Gastroesophageal sphincter (tissue), 4 donors: ENCODE measurements at regions not wholly inside any gene's neighbourhood (a gene's known extent, or its start where the extent isn't known, plus 50 kb on each side); places are given as distances from the start of the nearest gene placed in this dataset.

ENCODE experiments used
- ATAC-seq: fragments of 150-250 bp; one replicate; pipeline ENCODE4 v1.9.1; 2016; ENCODE audit warnings: mild to moderate bottlenecking, moderate library complexity
- H3K27ac ChIP-seq, 4 donors: fragments of 200-600 bp; sonication (generic) in 3 of 4; 1 replicate in 3 of 4; 2 replicates in 1 of 4; pipeline ENCODE4 v1.5.1; 2016 to 2019
- H3K27me3 ChIP-seq: fragments of 200-600 bp; sonication (generic); one replicate; pipeline ENCODE4 v1.5.1; 2019
- H3K36me3 ChIP-seq, 2 donors: fragments of 200-600 bp; sonication (generic); one replicate each; pipeline ENCODE4 v1.5.1; 2019; ENCODE audit warnings: control low read depth in 1 of 2
- H3K4me1 ChIP-seq, 3 donors: fragments of 200-600 bp; sonication (generic); 1 replicate in 2 of 3; 2 replicates in 1 of 3; pipeline ENCODE4 v1.5.1; 2016 to 2019; ENCODE audit warnings: control low read depth in 2 of 3
- H3K4me3 ChIP-seq, 2 donors: fragments of 200-600 bp; sonication (generic); one replicate each; pipeline ENCODE4 v1.5.1; 2019; ENCODE audit warnings: mild to moderate bottlenecking in 1 of 2, moderate library complexity in 1 of 2
- H3K9me3 ChIP-seq, 3 donors: fragments of 200-600 bp; sonication (generic); one replicate each; pipeline ENCODE4 v1.5.1; 2017 to 2019; ENCODE audit warnings: control low read depth in 2 of 3
- EP300 ChIP-seq: sonication (generic); formaldehyde crosslinking; IDR thresholded peaks from one replicate; pipeline ENCODE4 v1.6.1; 2017; ENCODE audit warnings: antibody characterized with exemption, mild to moderate bottlenecking
- POLR2A ChIP-seq, 2 donors: fragments of 450-650 bp; IDR thresholded peaks; one replicate each; pipeline ENCODE4 v1.6.1; 2017; ENCODE audit warnings: antibody characterized with exemption in 2 of 2, mild to moderate bottlenecking in 2 of 2, moderate library complexity in 1 of 2
- POLR2AphosphoS5 ChIP-seq: sonication (generic); formaldehyde crosslinking; IDR thresholded peaks from one replicate; pipeline ENCODE4 v1.6.1; 2017; ENCODE audit warnings: antibody characterized with exemption
- WGBS, 2 donors: methylation state at CpG; one replicate each; pipeline ENCODE4 v1.1.5; 2018; ENCODE audit warnings: low coverage in 1 of 2; 5-methylcytosine and 5-hydroxymethylcytosine counted together
- TF ChIP-seq, protein P1 (sequence below), 4 experiments: fragments of 200-600 bp in 2 of 4; fragments of 450-650 bp in 2 of 4; sonication (generic) in 1 of 4; IDR thresholded peaks; one replicate each; pipeline ENCODE4 v1.5.1; 2017 to 2019; ENCODE audit warnings: antibody characterized with exemption in 4 of 4, mild to moderate bottlenecking in 2 of 4, moderate library complexity in 2 of 4

DNA sequence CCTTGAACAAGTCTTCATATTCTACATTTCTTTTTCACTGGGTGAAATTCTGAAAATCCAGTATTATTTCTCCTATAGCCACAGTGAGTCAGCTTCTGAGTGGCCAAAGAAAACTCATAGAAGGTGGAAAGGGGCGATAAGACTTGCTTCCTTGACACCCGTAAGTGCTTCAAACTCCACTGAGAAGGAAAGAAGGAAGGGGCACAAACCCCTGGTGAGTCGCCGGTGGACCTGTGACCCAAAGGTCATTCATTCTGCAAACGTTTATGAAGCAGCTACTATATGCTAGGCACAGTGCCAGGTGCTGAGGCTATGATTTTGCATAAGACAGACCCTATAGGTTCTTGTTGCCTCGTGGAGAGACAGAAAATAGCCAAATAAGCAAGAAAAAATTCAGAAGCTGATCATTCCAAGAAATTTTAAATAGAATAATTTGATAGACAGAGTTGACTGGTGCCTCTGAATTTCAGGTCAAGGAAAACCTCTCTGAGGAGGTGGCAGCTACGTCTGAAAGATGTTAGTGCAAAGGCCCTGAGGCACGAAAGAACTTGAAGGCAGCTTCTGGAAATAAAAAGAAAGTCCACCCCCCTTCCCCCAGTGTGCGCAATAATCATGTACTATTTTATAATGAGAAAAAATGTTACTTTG, 118.2 kb downstream of the CD24 start:
- ATAC-seq: no peak

GRCh38 chr6:106855117-106855516, 119.4 kb downstream of the CD24 start:
- 57 to 77% methylated on average over 3 to 4 of the region's 4 CpGs for WGBS, 2 donors
- TF ChIP-seq POLR2AphosphoS5 (no peak), POLR2A (IDR thresholded peaks at IDR 0.05) (no peak), EP300 (no peak)
- TF ChIP-seq, protein P1, sequence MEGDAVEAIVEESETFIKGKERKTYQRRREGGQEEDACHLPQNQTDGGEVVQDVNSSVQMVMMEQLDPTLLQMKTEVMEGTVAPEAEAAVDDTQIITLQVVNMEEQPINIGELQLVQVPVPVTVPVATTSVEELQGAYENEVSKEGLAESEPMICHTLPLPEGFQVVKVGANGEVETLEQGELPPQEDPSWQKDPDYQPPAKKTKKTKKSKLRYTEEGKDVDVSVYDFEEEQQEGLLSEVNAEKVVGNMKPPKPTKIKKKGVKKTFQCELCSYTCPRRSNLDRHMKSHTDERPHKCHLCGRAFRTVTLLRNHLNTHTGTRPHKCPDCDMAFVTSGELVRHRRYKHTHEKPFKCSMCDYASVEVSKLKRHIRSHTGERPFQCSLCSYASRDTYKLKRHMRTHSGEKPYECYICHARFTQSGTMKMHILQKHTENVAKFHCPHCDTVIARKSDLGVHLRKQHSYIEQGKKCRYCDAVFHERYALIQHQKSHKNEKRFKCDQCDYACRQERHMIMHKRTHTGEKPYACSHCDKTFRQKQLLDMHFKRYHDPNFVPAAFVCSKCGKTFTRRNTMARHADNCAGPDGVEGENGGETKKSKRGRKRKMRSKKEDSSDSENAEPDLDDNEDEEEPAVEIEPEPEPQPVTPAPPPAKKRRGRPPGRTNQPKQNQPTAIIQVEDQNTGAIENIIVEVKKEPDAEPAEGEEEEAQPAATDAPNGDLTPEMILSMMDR (IDR thresholded peaks at IDR 0.05): no peak
- no peak overlapping the region for H3K4me3 ChIP-seq
- H3K27ac ChIP-seq: no peak overlapping the region
- no peaks in the 10 kb centered on the region for H3K27me3 ChIP-seq
- H3K4me1 ChIP-seq: no peaks in the 10 kb centered on the region
- ATAC-seq: no peak
- no peaks in the 10 kb centered on the region for H3K36me3 ChIP-seq
- H3K9me3 ChIP-seq: no peaks in the 10 kb centered on the region

More for the DNA sequence above, 118.2 kb downstream of the CD24 start:
- Histone ChIP-seq H3K27me3 (no peaks in the 10 kb centered on the region), H3K4me3 (no peak overlapping the region), H3K27ac (no peak overlapping the region), H3K9me3 (no peaks in the 10 kb centered on the region), H3K36me3 (no peaks in the 10 kb centered on the region), H3K4me1 (no peaks in the 10 kb centered on the region)
- TF ChIP-seq, protein P1 (IDR thresholded peaks at IDR 0.05): no peak
- TF ChIP-seq POLR2A (IDR thresholded peaks at IDR 0.05) (no peak), POLR2AphosphoS5 (no peak), EP300 (no peak)
- WGBS, 2 donors: 65 to 71% methylated on average over 5 to 9 of the region's 9 CpGs

DNA sequence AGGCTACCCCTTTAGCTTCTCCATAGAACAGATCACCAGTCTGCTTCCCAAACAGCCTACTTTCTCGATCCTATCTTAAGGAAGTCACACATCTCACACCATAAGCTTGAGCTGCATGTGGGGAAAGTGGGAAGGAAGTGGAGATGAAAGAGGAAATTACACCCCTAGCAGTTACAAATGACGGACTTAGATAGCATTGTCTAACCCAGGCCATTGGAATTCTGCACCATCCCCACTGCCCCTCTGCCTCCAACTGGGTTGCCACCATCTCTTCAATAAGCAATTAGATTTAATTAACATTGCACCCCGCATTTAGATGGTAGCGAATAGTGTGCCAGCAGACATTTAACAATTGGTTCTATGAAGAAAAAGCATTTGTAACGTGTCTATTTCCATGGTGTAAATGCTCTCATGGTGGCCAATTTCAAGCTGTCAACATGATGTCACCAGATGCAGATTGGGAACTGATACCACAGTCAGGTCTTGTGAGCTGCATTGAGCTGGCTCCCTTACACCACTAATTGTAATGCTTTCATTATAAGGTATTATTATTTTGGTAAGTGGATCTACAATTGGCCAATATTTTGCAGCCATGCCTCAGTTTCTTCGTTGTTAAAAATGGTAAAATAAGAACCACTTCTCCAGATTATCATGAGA, 124.7 kb downstream of the CD24 start:
- Histone ChIP-seq H3K27me3 (no peaks in the 10 kb centered on the region), H3K36me3 (no peaks in the 10 kb centered on the region), H3K27ac (no peak overlapping the region), H3K9me3 (no peaks in the 10 kb centered on the region), H3K4me1 (no peaks in the 10 kb centered on the region), H3K4me3 (no peak overlapping the region)
- WGBS, 2 donors: 66 to 79% methylated on average over 6 of the region's 6 CpGs
- no peak for ATAC-seq
- TF ChIP-seq POLR2AphosphoS5: no peak
- TF ChIP-seq, protein P1 (IDR thresholded peaks at IDR 0.05): no peak
- no peak for TF ChIP-seq POLR2A (IDR thresholded peaks at IDR 0.05)
- TF ChIP-seq EP300: no peak

- 76 to 81% methylated on average over 3 of the region's 3 CpGs for WGBS, 2 donors
- Histone ChIP-seq H3K27ac (no peak overlapping the region), H3K36me3 (no peaks in the 10 kb centered on the region), H3K9me3 (no peaks in the 10 kb centered on the region), H3K4me1 (no peaks in the 10 kb centered on the region), H3K4me3 (no peak overlapping the region), H3K27me3 (no peaks in the 10 kb centered on the region)
- TF ChIP-seq, protein P1 (IDR thresholded peaks at IDR 0.05): no peak
- TF ChIP-seq POLR2AphosphoS5 (no peak), EP300 (no peak), POLR2A (IDR thresholded peaks at IDR 0.05) (no peak)
- ATAC-seq: no peak
Measured at GRCh38 chr6:106849120-106849519, 125.4 kb downstream of the CD24 start.

GRCh38 chr6:106847116-106847515, 127.4 kb downstream of the CD24 start:
- 34 to 63% methylated on average over 2 to 5 of the region's 6 CpGs for WGBS, 2 donors
- Histone ChIP-seq H3K9me3 (no peaks in the 10 kb centered on the region), H3K36me3 (no peaks in the 10 kb centered on the region), H3K4me1 (no peaks in the 10 kb centered on the region), H3K27ac (no peak overlapping the region), H3K4me3 (no peak overlapping the region), H3K27me3 (no peaks in the 10 kb centered on the region)
- no peak for ATAC-seq
- TF ChIP-seq POLR2AphosphoS5 (no peak), POLR2A (IDR thresholded peaks at IDR 0.05) (no peak), EP300 (no peak)
- TF ChIP-seq, protein P1 (IDR thresholded peaks at IDR 0.05): no peak
